NCI-H2196 treated with DMSO at 0.1 percent for 48 hours (cell line): ENCODE measurements at regions not wholly inside any gene's neighbourhood (a gene's known extent, or its start where the extent isn't known, plus 50 kb on each side); places are given as distances from the start of the nearest gene placed in this dataset.

Experiments used
- DNase-seq: peaks from one replicate; lab custom pipeline; 2025; ENCODE audit not compliant: unreplicated experiment; lab: John Stamatoyannopoulos, UW

DNA sequence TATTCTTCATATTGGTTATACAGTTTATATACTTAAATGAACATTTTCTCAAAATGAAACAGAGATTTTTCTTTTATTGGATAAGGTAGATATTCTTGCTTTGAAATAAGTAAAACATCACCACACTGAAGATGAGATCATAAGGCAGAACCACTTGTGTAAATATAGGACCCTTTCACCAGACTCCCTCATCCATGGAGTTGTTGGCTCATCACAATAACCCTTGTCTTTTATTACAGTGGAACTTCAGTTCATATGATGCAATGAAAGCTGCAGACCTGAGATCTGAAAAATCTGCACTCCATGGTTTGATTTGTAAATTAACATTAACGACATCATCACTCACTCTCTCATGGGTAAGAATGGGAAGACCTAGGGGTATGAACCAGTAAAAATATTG, 51.9 kb upstream of the DBX2 start:
- no peak for DNase-seq

DNA sequence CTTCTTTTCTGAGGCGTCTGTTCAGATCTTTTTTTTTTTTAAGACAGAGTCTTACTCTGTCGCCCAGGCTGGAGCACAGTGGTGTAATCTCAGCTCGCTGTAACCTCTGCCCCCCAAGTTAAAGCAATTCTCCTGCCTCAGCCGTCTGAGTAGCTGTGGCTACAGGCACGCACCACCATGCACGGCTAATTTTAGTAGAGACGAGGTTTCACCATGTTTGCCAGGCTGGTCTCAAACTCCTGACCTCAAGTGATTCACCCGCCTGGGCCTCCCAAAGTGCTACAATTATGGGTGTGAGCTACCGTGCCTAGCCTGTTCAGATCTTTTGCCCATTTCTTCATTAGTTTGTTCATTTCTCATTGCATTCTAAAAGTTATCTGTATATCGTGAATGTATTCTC, 55.1 kb upstream of the DBX2 start:
- DNase-seq: no peak

DNA sequence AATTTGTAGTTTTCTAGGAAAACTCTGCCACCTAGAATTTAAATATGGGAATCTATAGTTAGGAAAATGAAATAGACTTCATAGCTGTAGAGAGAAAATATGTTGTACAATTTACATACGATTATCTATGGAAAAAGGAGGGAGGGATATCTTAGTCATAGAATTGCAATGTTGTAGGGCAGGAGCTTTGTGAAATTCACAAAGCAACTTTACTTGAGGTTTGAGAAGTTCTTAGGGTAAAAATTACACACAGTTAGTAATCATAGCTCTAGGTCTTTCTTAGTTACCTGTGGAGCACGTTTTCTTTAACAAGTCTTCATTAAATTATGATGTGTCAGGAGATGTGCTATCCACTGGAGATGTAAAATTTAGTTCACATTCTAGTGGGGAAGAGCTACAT, 61.4 kb upstream of the DBX2 start:
- DNase-seq: no peak

DNA sequence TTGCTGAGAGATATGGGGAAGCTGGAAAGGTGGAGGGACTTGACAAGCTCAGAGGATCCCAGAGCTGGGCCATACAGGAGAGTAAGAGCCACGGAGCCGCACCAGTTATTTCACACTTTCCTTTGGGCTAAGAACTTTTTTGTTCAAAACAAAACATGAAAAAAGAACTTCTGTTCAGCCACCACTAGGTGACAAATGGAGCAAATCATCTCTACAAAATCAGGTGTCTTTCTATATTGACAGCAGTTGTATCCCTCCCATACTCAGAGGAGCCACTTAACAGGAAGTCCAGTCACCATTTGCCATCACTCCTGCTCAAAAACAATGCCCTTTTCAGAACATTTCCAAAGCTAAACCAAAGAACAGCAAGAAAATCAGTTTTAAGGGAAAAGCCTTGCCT, 70.3 kb upstream of the DBX2 start:
- no peak for DNase-seq

DNA sequence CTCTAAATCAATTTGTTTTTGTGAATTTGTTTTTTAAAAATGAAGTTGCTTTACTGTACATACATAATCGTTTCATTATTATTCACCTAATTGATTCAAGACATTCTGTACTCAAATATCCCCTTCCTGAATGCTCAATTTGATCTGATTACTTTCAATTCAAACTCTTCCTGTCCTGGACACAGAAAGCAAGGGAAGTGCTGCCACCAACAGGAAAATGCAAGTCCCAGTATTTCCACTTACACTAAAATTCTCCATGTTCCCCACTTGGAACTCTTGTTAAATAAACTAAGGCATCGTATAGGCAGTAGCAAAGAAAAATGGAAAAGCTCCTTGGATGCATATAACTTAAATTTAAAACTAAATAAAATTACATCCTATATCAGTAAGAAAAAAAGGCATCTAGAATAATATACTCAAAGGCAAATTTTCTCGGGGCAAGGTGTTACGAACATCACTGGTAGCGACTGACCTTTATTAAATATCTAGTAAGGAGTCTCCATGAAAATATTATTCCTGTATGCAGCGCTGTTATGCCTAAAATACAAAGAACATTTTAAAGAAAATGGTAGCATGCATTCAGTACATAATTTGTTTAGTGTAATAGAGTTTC, 72.0 kb upstream of the DBX2 start:
- DNase-seq: no peak

DNA sequence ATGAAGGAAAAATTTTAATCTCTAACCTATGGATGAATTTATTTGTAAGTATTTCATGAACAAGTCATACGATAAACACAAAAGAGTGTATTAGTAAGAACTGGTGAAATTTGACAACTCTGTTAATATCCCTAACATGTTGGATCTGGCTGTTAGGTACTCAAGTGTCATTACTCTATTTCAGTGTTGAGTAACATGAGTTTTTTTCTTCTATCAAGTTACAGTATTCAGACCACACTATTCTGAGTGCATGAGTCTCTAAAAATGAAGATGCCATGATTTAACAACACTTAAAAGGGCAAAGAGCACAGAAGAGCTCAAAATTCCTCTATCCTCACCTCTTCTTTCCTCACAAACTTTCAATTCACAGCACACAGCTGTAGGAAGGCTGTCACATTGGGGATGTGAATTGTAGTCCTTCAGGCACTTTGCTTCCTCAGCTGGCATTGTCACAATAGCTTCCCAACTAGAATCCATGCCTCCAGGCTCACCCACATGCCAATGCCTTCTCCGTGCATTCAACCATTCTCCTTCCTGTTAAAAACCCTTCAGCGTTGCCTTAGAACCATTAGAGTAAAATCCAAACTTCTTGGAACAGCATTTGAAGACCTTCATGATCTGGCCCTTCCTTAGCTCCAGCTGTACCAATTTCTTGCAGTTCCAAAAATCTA, 73.7 kb upstream of the DBX2 start:
- DNase-seq: no peak

DNA sequence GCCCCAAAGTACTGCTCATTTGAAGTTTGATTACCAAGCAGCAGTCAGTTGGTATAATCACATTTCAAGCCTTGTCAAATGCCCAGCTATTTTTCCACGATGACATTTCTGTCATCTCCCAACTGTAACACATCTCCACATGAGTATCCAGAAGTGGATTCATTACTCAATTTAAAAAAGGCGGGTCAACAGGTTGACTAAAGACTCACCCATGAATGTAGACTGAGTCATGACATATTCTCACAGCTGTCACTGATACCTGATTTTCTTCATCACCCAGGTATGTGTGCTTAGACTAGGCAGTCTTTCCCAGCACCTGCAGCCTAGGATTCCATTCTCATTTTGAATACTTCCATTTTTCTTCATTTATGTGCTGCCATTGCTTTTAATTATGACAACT, 75.1 kb upstream of the DBX2 start:
- DNase-seq: no peak

DNA sequence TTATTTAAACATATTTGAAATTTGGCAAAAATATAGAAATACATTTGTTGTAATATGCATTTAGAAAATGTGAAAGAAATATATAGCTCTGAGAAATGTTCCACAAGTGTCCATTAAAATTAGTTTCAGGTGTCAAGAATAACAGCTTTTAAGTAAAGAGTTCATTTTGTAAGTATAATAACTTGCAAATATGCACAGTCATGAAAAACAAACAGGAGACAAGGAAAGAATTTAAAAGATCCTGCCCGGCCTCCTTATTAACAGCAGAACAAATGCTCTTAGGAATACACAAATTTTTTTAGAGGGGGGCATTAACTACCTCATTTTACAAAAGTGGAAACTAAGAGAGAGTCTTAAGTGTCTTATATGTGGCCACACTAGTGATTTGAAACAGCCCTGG, 77.7 kb upstream of the DBX2 start:
- no peak for DNase-seq

DNA sequence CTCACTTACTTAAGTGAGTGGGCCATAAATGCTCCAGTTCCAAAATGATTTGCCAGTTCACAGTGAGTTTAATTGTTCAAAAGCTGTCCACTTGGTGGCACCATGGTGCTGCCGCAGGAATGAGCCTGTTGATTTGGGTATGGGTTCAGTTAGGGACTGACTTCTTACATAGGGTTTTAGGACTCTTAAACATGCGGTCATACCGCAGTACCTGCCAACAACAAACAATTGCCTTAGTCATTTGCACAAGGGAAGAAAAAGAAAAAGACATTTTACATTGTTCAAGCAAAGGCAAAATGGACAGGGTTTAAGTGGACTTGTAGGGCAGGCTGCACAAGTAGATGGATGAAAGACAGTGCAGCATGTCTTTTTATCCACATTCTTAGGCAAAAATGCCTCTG, 80.0 kb upstream of the DBX2 start:
- DNase-seq: peak; percentile 33

DNA sequence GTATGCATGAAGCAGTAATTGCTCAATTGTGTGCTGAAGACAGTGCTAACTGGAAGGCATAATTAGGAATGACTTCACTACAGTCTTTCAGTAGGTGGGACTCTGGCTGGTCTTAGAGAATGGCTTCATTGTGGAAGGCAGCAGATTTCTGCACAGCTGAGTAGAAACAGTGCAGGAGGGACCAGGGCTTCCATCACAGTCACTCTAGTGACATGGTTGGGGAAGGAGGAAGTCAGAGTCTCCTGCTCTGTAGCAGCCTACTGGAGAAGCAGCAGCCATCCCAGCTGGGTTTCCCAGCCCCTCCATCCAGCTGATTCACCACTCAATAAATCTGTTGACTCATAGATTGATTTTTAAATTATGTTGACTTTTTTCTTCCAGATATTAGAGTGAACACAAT, 80.6 kb upstream of the DBX2 start:
- no peak for DNase-seq

DNA sequence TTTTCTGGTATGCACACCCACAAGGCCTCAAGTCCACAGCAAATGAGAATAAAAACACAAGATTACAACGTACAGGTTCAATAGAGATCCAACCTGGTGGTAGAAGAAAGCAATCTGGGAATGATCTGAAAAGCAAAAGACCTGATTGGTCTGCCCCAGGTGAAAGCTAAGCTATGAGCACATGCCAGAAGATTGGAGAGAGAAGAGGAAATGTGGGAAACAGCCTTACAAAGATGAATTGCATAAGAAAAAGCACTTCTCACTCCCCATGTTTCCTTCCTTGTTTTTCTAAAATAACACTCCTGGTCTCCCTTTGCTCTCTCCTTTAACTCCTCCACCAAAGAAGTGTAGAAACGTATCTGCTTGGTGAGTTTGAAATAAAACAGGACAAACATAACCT, 77.3 kb upstream of the ANO6 start:
- DNase-seq: no peak

DNA sequence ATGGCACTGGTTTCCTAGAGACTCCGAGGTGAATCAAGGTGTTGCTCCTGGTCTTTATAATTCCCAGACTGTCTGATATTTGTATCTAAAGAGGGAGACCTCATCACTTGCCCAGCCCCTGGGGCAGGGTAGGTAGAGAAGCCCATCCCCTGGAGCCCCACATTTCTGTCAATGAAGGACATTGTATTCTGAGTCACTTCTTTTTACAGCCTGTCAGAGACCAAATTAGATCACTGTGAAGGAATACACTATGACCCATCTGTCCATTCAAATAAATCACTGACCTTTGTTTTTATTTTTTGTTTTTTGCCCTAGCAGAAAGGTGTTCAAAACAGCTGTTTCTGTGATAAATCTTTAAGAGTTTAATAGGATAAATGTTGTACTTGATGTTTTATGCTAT, 67.9 kb upstream of the ANO6 start:
- DNase-seq: no peak

DNA sequence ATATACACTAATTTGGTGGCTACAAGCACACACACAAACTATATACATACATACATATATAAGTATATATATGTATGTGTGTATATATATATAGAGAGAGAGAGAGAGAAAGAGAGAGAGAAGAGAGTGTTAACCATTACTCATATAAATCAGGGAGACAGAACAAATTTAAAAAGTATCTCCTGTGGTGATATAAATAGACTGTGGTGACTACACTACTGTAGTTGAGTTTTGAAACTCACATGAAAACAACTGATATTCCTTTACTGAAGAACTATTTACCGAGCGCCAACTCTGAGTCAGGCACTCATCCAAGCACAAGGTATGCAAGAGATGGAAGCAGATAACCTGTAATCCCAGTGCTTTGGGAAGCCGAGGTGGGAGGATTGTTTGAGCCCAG, 67.3 kb upstream of the ANO6 start:
- no peak for DNase-seq

DNA sequence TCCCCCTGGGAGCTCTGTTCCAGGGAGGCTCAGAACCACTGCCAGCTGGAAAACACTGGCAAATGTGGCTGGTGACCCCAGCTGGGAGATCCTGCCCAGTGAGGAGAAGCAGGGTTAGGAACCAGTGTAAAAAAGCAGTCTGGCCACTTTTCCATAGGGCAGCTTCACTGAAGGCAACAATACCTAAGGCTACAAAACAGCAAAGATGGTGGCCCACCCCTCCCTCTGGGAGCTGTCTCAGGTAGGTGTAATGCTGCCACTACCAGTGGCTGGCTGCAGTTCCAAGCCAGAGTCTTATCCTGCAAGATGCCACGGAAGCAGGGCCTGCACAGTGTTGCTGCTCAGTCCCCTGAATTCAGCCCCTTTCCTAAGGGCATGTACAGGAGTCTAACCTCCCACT, 50.6 kb upstream of the ANO6 start:
- no peak for DNase-seq

DNA sequence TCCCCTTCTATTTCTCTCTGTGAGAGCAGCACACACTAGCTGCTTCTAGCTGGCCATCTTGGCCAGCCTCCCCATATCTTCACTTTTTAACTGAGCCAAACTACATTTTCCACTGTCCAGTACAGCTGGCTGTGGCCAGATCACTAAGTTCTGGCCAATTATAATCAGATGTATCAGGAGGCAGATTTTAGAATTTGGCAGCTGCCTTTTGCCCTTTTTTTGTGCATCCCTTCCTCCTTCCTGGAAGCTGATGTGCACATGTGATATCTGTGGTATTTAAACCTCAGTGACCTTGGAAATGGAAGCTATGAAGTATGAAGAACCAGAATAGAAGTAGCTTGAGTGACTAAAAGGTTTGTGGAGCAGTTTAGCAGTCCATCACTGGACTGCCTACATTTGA, 49.8 kb upstream of the ANO6 start:
- DNase-seq: no peak
